NCI-H128 (cell line): ENCODE measurements at regions not wholly inside any gene's neighbourhood (a gene's known extent, or its start where the extent isn't known, plus 50 kb on each side); places are given as distances from the start of the nearest gene placed in this dataset.

ENCODE experiments used
- DNase-seq: peaks from one replicate; lab custom pipeline; 2025; ENCODE audit not compliant: unreplicated experiment; lab: John Stamatoyannopoulos, UW

- DNase-seq = no peak
Observed at GRCh38 chr2:220263300-220263699, 635.9 kb downstream of the SLC4A3 start.

DNA sequence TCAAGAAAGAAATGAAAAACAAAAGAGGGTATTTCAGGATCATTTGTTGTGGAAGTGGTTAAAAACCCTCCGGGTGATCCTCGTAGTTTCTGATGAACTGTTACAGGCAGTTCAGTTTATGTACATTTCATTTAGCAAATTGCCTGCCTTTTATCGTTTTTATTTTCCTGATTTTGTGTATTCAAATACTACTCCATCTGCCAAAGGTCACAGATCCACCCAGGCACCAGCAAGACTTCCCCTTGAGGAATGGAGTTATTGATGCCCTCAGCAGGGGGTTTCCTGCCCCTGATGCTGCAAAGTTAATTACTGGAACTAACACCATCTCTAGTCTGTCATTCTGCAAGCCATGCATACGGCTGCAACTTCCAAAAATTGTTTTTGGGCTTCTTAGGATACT is 641.9 kb downstream of the SLC4A3 start:
- DNase-seq = no peak

- no peak for DNase-seq
Observed at GRCh38 chr2:220270481-220271070, 643.1 kb downstream of the SLC4A3 start.

GRCh38 chr2:220272656-220273055 is 645.2 kb downstream of the SLC4A3 start:
- no peak for DNase-seq

DNA sequence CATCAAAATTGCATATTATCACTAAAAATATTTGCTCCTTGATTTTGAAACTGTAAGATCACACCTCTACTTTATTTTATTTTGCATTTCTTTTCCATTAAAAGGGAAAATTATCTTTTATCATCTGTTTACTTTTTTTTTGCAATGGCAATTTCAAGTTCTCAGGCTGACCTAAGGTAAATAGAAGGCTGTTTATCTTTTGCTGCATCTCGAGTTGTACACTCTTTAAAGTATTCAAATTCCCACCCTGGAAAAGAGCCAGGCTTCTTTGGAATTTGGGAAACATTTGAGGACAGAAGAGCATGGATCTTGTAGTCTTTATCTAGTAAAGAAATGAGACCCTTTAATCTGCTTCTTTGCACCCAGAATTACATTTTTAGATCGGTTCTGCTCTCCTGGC is 645.7 kb downstream of the SLC4A3 start:
- DNase-seq = no peak

- no peak for DNase-seq
Observed at GRCh38 chr2:220275454-220275853, 648.0 kb downstream of the SLC4A3 start.

GRCh38 chr2:220276741-220277444 is 649.5 kb downstream of the SLC4A3 start:
- DNase-seq = no peak

- DNase-seq = no peak
Observed at GRCh38 chr2:220277445-220277975, 650.1 kb downstream of the SLC4A3 start.

DNA sequence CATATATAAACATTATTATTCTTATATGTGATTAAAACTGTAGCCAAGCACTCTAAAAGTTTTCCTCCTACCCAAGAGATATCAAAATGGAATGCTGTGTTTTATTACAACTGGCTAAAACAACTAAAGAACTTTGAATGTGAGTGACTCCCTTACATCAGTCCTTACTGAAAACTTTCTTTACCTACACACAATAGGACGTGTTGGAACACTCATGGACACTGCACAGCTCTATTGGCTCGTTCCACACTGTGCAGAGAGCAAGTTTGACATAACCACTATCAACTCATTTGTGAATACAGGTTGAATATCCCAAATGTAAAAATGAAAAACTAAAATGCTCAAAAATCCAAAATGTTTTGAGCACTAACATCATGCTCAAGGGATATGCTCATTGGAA is 650.6 kb downstream of the SLC4A3 start:
- DNase-seq = no peak

DNA sequence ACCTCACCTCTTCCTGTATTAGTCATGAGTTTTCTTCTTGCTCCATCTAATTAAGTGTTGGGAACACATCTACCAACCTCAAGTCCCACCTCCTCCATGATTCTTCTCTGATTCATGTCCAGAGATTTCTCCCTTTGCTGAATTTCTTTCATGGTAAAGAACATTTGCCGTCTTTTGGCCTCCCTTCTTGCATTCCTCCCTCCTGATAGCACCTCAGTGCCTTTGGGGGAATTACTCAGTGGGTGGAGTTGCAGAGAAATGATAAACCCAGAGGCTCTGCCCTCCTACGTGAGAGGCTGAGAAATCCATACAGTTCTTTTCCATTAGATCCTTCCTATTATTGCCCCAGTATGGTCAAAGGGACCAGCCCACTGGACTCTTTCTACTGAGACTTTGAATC is 651.9 kb downstream of the SLC4A3 start:
- no peak for DNase-seq

GRCh38 chr2:220279840-220280239 is 652.4 kb downstream of the SLC4A3 start:
- no peak for DNase-seq

DNA sequence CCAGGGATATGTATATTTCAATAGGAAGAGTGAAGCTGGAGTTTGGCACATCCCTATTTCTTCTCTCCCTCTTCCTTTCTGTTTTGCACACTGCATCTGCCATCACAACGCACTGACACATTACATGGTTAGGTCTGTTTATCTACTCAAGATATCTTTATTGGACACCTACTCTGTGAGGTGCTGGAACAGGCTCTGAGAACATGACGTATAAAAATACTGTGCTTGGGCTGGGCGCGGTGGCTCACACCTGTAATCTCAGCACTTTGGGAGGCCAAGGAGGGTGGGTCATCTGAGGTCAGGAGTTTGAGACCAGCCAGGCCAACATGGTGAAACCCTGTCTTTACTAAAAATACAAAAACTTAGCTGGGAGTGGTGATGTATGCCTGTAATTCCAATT is 653.3 kb downstream of the SLC4A3 start:
- DNase-seq = no peak

- DNase-seq = no peak
Observed at GRCh38 chr2:220281771-220282170, 654.3 kb downstream of the SLC4A3 start.

DNA sequence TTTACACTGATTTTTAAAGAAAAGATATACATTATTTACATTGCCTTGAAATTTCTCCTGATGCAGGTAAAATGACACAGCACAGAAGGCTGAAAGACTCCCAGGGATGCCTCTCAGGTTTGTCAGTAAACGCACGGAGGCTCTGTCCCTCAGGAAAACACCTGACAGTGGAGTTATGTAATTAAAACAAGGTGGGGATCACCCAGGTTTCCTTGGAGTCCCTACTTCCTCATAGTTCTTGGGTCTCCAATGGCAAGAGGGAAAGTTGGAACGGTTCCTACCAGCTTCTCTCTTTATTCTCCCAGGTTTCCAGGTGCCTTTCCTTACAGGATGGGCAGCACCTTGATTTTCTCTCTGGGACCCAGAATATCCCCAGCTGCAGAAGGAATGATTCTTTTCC is 654.8 kb downstream of the SLC4A3 start:
- DNase-seq = no peak

GRCh38 chr2:220293966-220294365 is 666.5 kb downstream of the SLC4A3 start:
- DNase-seq = no peak

DNA sequence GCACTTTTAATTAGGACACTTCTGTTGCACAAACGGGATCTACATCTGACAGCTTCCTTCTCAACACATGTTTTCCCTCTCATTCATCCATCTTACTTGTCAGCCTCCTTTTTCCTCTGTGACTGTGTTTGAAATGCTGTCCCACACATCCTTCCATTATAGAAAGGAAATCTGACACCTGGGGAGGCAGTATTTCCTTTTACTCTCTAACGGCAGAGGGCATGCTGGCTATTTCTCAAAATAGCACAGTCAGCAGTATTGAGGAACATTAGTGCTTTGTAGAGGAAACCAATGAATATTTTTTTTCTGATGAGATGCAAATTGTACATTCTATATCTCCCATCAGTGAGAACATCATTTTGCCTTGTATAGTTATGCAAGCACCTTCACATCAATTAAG is 668.7 kb downstream of the SLC4A3 start:
- no peak for DNase-seq

DNA sequence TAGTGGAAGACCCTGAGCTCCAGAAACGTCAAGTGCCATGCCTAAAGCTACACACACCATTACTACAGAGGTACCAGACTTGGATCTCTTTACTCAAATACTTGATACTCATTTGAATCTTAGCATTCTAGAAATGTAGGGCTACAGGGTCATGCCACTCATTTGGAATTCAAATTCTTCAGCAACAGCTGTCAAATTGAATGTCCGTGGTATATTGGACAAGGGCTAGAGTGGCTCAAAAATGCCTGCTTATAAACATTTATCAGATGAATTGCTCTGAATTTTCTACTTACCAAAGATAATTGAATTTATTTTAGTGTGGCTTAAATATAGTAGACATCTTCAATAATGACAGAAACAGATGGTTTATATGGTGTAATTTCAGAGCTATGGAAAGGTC is 669.7 kb downstream of the SLC4A3 start:
- no peak for DNase-seq

DNA sequence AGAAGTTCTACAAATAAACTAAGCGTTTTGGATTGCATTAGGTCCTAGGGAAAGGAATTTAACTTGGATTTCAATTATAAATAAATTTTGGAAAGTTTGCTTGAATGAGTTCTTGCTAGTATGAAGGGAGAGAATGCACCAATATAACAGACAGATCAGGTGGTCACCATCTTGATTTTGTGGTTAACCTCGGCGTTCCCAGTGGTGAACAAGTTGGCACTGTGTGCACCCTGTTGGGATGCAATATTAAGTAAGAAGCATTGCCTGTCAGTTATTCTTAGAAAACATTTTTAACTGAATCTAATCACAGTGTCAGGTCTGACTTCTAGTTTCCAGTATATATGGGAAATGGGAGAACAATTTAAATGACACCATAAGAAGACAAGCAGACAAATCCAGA is 673.4 kb downstream of the SLC4A3 start:
- DNase-seq = no peak

DNA sequence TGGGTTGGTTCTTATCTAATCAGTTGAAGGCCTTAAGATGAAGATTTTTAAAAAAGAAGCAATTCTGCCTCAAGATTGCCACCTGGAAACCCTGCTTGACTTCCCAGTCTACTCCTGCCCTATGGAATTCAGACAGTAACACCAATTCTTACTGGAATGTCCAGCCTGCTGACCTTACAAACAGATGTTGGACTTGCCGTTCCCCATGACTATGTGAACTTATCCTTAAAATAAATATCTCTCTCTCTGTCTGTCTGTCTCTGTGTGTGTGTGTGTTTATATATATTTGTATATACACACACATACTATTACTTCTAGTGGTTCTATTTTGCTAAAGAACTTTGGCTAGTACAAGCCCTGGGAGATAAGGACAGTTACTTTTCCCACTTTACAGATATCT is 675.3 kb downstream of the SLC4A3 start:
- no peak for DNase-seq

DNA sequence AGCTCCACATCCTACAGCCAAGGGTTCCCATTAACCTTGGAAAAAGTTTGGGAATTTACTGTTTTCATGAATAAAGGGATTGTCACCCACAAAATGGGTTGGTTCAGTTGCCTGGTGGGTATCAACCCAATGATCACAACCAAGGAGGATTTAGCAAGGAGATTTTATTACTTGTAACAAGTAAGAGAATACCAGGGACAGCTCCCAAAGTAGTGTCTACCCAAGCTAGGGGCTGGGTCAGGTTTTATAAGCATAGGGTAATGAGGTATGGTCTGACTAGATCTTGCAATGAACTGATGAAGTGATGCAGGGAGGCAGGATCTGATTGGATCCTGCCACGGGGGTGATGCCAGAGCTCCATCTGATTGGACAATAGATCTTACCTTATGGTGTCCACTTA is 681.8 kb downstream of the SLC4A3 start:
- no peak for DNase-seq

GRCh38 chr2:220310451-220310861 is 683.0 kb downstream of the SLC4A3 start:
- DNase-seq = no peak

GRCh38 chr2:220315098-220315823 is 687.8 kb downstream of the SLC4A3 start:
- no peak for DNase-seq
